NCI-H1105 (cell line): ENCODE measurements at regions not wholly inside any gene's neighbourhood (a gene's known extent, or its start where the extent isn't known, plus 50 kb on each side); places are given as distances from the start of the nearest gene placed in this dataset.
"Not testable (repeated sequence)": the region's sequence is repeated elsewhere in the genome, so short reads cannot be mapped to it uniquely, and the experiment has no call there.

ENCODE experiments used
- DNase-seq: peaks from one replicate; lab custom pipeline; 2025; lab: John Stamatoyannopoulos, UW

DNA sequence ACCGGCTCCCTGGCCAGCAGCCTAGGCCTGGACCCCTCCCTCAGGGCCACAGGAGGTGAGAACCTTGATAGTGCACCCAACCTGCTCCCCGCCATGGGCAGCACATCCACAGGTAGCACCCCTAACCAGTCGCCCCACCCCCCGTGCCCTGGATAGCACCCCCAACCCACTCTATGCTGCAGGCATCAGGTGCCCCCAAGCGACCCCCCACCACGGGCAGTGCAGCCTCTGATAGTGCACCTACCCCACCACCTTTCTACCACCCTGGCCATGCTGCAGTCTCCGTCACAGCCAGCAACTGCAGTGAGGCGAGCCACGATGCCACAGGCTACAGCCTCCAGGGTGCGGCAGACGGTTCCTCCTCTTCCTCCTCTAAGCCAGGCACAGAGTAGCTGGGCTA lies 55.6 kb downstream of the SOWAHC start:
- DNase-seq, result no peak

DNA sequence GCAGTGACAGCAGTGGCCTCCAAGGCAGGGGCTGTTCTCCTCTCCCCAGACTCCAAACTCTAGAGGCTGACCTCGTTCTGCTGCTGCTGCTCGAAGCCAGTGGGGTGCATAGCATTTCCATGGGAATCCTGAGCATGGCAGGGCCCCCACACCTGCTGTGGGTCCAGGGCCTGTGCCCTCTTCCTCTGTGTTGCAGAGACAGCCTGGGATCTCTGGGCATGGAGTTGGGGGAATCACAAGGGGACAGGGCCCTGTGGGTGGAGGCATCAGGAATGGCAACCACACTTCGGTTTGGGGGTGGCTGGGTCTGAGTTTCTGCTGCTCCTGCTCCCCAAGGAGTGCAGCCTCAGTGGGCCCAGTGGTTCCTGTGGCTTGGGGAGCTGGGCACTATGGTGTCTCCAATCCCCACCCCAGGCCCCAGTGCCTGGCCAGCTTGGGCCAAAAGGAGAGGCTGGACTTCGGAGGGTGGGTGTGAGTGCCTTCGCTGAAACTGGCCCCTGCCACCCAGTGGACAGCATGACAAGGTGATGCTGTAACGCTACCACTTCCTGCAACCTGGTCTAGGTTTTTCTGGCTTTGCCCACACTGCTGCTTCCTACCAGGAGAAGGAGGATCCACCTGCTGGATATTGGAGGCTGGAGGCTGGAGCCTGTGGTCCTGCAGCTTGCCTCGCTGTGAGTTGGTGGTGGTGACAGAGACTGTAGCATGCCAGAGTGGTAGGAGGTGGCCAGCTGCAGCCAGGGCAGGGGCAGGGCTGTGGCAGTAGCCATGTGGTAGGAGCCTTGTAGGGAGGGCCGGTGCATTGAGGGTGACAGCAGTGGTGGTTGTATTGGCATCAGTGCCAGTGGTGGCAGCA lies 56.6 kb downstream of the SOWAHC start:
- DNase-seq, result no peak

DNA sequence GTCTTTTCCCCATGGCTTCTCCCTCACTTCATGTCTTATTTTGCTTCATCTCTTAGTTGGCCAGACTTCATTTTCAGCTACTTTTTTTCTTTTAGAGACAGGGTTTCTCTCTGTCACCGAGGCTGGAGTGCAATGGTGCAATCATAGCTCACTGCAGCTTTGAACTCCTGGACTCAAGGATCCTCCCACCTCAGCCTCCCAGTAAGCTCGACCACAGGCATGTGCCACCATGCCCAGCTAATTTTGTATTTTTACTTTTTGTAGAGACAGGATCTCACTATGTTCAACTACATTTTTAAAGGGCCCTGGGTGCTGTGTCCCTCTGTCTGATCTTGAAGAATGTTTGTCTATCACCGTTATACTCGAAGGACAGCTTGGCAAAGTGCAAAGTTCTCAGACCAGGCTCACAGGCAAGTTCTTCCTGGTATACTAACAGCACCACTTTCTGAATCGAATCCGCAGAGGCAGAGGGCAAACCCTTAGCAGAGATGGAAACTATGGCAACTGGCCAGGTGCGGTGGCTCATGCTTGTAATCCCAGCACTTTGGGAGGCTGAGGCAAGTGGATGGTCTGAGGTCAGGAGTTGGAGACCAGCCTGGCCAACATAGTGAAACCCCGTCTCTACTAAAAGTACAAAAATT lies 60.9 kb downstream of the SOWAHC start:
- no peak for DNase-seq

DNA sequence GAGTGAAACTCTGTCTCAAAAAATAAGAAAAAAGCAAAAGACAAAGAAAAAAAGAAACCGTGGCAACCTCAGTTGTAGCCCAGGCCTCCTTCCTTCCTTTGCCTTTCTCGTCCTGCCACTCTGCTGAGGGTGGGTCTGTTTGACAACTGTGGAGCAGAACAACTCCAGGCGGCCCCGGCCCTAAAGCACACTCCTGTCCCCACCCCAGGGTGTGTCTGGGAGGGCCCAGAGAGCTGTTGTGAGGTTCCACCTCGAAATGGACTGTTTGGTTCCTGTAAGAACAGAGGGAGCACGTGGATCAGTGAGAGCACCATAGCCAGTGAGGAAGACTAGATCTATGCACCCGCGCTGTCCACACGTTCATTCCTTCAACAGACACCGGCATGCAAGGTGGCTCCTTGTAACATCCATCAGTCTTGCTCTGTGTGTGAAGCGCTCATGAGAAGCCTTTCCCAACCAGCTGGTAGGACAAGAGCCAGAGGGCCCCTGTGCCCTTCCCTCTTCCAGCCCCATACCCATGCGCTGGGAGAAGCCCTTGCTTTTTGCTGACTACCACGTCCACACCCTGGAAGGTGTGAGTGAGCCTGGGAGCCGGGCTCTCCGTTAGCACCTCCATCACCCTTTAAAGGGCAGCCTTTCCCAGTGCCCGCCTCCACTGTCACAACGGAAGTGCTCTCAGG lies 61.6 kb downstream of the SOWAHC start:
- no peak for DNase-seq

DNA sequence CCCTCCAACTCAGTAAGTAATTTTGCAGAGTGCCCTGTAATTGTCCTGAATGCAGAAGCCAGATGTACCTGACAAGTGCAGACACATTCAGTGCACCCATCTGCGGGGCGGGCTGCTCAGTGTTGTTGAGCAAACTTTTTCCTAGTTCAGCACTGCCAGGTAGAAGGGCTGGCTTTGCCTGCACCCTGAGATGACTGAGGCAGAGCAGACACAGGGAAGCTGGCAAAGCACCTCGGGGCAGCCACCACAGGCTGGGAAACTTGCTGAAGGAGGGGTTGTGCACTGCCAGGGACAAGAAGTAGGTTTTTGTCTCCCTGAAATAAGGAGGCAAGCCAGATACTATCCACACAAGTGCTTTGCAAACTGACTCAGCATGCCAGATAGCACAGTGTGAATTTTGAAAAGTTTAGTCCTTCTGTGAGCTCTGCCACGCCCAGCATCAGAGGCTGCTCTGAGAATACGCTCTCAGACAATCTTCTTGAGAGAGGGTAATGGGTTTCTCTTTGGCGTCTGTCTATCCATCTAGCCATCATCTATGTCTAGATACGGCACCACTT lies 62.3 kb downstream of the SOWAHC start:
- peak; percentile 38 for DNase-seq

DNA sequence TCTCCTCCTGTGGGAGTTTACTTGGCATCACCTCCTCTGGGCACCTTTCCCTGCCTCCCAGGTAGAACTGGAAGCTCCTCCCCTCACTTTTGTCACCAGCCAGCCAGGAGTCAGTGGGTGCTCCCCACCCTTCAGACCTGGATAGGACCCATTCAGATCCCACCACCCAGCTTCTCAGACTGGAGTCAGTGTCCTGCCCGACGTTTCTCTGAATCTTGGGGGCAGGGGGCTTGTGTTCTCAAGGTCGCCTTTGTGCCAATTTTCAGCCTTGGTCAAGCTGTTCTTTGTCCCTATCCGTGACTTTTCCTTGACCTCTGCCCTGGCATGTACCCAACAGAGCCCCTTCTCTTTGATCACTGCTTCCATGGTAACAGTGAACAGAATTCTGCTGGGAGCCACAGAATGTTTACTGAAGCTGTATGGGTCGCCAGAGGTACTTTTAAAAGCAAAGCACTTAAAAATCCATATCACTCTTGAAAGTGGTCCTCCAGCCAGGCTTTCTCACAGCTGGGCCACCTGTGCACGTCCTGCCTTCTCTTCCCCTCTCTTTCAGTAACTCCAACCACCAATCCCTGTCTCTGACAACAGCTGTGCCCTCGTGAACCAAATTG lies 63.1 kb downstream of the SOWAHC start:
- DNase-seq, result peak; percentile 9

DNA sequence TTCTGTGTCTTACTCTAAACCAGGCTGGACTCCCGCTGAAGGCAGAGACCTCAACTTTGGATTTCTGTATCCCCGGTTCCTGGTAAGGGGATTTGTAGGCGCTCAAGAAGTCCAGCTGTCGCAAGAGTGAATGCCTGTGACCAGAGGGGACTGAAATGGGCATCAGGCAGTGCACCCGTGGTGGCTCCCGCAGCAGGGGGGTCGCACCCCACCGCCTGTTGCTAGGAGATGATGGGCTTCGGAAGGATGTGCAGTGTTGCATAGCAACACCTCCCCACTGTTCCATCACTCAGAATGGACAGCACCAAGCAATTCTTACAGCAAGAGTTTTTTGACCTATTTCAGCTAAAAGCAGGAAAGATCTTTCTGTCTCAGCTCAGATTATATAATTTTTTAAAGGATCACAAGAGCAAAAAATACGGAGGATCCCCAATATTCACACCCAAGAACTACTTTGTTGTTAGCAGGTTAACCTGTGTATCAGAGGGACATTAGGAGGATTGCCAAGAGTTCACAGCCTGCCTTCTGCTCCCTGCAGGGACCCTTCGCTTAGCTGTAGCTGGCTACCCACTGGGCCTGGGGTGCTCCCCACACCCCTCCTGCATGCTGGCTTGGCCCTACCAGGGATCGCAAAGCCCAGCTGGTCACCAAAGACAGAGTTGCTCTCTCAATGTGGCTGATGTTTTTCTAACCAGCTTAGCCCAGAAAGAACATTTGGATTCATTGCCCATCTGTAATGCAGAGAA lies 63.8 kb downstream of the SOWAHC start:
- DNase-seq, result no peak

DNA sequence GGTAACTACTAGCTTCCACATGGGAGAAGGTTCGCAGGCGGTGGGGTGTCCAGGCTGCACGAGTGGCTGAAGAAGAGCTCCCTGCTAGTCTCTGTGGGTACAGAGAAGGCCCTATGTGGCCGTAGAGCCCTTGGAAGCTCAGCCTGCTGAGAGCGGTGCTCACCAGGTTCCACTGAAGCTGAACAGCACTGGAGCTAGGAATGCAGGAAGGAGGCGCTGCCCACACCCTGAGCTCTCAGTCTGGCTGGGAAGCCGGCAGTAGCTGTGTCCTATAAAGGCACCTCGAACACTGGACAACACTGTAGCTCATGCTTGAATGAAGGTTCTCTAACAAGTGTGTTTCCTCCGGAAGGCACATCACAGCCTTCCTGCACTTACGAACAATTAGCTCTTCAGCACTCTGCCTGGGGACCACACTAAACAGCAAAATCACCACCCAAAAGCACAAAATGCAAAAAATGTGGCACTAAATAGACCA lies 64.6 kb downstream of the SOWAHC start:
- not testable (repeated sequence) for DNase-seq

DNA sequence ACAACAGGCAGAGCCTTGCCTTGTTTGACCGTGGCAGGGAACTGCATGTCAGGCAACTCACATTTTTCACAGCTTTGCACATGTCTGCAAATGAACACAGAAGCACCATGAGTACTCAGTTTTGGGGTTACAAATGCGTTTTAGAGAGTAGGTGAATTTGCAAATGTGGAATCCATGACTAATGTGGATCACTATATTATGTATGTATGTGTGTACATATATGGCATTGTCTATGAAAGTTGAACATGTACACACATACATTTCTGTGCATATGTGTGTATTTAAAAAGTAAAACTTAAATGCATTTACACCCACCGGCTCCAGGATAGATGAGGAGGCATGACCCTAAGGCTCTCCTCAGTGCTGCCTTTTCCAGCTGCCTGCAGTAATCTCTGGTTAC lies 65.1 kb downstream of the SOWAHC start:
- no peak for DNase-seq

DNA sequence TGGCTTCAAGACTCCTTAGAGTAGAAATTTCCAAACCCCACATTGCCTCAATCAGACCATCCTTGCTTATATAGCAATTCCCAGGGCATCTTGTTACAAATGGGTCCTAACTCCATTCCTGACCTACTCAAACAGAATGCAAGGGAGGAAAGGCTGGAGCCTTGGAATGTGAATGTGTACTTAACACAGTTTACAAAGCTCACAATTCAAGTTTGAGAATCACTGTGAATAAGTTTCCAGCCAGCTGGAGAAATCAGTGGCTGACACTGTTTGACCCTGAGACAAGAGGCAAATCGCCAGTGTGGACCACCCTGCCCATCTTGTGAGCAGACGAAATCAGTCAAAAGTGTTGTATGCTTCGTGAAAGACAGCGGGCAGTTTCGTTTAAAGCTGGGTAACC lies 65.5 kb downstream of the SOWAHC start:
- DNase-seq, result no peak

DNA sequence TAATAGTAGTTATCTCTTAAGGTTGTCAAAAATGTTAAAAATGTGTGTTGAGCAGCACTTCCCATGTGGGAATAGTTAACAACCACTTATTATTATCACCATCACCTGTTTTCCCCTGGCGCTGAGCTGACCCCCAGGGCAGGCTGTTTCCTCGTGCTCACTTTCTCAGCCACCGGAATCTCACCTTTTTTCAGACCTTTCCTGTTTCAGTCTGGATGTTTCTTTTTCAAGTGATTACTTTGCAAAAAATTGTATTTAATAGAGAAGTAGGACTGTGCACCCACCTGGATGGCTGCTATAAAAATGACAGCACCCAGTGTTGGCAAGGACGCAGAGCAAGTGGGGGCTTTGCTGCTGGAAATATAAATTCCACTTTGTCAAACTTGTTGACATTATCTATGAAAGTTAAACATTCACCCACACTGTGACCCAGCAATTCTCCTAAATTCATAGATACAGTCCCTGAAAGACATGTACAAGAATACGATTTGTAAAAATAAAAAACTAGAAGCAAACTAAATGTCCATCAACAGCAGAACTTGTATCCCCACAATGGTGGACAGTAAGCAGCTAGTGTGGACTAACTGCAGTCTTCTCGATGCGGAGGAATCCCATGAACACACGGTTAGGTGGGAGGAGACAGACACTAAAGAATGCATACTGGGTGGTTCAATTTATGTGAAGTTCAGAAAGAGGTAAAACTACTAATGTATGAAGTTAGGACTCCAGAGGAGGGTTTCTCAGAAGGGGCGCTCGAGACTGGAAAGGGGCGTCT lies 66.5 kb downstream of the SOWAHC start:
- no peak for DNase-seq

DNA sequence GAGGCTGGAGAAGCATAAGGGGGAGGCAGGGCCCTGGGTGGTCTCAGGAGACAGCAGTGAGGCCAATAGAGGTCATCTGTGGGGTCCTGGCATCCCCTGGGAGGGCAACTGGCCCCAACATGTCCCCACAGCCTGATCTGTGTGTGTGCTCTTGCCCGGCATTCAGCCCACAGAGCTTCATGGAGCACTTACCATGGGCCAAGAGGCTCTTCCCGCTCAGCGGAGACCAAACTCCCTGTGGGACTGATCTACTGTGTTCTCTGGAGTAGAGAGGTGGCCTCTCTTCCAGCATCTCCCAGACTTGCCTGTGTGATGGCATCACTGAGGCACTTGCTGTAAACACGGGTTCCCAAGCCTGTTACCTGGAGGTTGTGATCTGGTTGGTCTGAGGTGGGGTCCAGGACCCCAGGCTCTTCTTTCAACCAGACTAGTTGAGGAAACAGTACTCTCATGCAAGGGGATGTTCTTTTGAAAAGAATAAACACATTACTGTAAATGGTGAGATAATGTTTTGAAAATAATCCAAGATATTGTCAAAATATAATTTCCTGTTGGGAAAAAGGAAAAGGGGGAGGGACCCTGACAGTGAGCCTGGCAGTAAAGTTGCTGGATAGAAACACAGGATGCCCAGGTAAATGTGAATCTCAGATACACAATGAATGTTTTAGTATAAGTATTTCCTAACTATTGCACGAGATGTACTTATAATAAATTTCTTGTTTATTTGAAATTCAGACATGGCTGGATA lies 67.6 kb downstream of the SOWAHC start:
- no peak for DNase-seq

DNA sequence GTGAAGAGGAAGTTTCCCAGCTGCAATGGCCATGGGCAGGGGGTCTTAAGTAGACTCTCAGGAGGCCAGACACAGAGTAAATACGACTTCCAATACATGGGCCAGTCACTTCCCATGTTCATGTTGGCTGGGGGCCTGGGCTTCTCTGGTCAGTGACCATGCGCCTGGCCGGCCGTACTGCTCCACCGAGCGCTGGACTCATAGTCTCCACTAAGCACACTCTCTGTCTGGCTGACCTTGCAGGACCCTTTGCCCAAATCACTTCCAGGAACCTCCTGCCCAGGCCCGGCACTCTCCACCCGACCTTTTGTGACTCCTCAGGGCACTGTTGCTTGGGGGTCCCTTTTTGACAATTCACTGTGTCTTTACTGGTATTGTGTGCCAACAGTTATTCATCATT lies 69.3 kb downstream of the SOWAHC start:
- no peak for DNase-seq

DNA sequence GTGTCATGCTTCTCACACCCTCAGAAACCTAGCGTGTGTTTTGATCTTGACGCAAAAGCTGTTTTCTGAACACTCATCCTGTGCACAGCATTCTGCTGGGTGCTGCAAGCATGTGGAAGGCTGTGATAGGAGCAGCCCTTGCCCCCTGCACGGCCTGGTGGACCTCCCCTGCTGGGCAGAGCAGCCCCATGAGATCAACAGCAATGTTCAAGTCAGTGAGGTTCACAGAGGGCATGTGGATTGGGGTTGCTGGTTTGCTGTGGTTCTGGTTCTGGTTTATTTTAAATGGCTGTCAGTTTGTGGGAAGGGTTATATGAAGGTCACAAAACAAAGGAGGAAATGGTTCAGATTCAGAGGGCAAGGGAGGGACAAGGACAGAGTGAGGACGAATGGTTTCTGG lies 71.3 kb downstream of the SOWAHC start:
- no peak for DNase-seq

DNA sequence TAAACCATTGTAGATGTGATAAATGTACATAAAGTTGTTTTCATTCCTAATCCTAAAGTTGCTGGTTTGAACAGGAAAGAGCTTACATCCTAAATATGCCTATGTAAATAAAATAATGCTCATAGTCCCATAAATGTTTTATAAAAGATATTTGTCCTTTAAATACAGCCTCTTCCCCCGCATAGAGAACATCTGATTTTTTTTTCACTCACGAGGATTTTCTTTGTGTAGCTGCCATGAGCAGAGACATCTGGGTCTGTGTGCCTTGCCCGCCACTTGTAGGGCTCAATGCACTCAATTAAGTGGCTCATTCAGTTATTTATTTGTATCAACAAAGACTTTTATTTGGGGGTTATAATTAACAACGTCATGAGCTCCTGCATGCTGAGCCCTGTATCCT lies 72.8 kb downstream of the SOWAHC start:
- DNase-seq, result peak; percentile 3

DNA sequence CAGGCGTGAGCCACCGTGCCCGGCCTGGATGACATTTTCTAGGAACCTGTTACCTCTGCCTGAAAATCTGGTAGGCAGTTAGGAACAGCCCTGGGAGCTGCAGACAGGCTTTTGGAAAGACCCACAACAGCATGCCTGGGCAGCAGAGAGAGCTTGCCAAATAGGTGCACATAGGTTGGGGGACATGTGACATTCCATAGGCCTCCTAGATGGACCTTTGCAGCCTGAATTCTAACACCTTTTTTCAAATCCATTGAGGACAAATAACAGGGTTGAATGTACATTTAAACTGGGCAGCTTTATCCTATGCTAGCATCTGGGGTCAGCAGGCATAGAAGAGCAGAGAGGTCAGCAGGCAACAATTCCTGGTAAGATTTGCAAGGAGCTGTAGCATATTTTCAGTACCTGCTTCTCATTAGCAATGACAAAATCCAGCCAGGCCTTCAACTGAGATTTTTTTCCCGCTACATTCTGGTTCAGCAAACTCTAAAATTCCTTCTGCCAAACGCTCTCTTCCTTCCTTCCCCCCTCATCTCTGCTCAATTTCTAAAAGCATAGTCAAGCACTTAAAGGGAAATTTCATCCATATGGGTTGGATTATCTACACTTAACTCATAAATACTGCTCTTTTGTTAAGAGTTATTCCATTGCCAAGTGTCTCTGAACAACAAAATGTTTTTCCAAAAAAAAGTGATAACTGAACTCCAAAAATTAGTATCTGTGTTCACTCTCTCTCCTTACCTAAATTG lies 75.2 kb downstream of the SOWAHC start:
- no peak for DNase-seq

DNA sequence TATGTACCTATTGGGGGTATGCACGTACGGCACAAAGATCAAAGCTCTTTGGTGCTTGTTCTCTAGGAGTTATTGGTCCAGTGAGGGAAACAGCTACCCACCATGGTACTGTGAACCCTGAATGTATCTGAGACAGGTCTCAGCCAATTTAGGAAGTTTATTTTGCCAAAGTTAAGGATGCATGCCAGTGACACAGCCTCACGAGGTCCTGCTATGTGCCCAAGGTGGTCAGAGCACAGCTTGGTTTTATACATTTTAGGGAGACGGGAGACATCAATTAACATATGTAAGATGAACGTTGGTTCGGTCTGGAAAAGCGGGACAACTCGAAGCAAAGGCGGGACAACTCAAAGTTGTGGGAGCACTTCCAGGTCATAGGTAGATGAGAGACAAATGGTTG lies 75.8 kb downstream of the SOWAHC start:
- DNase-seq, result no peak

DNA sequence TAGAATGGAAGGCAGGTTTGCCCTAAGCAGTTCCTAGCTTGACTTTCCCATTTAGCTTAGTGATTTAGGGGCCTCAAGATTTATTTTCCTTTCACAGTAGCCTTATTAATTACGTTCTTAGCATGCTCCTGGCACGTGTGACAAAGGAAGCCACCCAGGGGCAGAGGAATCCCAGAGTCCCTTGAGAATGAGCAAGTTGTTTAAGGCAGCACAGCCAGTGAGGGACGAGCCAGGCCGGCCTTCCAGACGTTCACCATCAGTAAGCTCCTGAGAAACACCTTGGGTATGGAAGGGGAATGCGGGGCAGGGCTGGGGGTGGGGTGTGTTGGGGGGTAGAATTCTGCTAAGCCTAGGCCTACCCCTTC lies 76.3 kb downstream of the SOWAHC start:
- DNase-seq, result no peak

DNA sequence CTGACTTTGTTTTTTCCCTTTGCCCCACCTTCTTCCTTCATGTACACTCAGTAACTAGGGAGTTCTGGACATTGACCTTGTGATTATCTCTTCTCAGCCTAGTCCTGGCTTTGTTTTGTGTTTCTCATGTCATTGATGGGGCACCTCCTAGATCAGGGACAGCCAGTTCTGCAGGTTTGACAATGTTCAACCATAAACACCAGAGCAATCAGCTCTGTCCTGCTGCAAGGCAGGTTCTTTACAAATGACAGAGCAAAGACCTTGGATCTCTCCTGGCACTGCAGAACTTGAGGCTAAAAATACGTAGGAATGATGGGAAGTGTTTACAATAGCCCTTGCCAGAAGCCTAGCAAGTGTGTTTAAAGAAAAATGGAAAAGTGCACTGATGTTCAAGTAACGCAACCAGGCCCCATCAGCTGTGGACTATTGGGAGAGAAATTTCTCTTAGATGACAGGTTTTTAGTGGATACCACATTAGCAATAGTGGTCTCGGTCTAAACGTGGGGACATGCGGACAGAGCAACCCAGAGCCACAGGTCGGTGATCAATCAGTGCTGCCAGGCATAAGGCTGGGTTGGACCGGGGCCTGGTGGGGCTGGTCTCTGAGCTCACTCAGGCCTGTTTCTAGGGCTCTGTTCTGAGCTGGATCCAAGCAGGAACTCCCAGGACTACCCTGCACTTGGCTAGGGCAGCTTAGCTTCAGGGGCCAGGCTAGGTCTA lies 76.8 kb downstream of the SOWAHC start:
- DNase-seq, result no peak
